Astrocyte (in vitro differentiated cells and primary cell): ENCODE measurements at regions not wholly inside any gene's neighbourhood (a gene's known extent, or its start where the extent isn't known, plus 50 kb on each side); places are given as distances from the start of the nearest gene placed in this dataset.

Source experiments
- CTCF ChIP-seq: IDR thresholded peaks from 2 replicates; pipeline ENCODE4 v1.5.1; 2011; ENCODE audit warnings: low read depth, mild to moderate bottlenecking, inconsistent platforms, low read length, moderate library complexity; ENCODE audit not compliant: insufficient read depth
- EZH2 ChIP-seq: IDR thresholded peaks from 2 replicates; pipeline ENCODE4 v1.6.1; 2012; ENCODE audit warnings: mild to moderate bottlenecking, low read length, inconsistent platforms; ENCODE audit not compliant: insufficient read depth

- TF ChIP-seq EZH2 (no peak), CTCF (no peak)
These were observed 96.6 kb upstream of the MAN1A1 start for GRCh38 chr6:119446115-119446554.
